ENCODE measurements at regions not wholly inside any gene's neighbourhood (a gene's known extent, or its start where the extent isn't known, plus 50 kb on each side); places are given as distances from the start of the nearest gene placed in this dataset.

- TF ChIP-seq, protein P1, sequence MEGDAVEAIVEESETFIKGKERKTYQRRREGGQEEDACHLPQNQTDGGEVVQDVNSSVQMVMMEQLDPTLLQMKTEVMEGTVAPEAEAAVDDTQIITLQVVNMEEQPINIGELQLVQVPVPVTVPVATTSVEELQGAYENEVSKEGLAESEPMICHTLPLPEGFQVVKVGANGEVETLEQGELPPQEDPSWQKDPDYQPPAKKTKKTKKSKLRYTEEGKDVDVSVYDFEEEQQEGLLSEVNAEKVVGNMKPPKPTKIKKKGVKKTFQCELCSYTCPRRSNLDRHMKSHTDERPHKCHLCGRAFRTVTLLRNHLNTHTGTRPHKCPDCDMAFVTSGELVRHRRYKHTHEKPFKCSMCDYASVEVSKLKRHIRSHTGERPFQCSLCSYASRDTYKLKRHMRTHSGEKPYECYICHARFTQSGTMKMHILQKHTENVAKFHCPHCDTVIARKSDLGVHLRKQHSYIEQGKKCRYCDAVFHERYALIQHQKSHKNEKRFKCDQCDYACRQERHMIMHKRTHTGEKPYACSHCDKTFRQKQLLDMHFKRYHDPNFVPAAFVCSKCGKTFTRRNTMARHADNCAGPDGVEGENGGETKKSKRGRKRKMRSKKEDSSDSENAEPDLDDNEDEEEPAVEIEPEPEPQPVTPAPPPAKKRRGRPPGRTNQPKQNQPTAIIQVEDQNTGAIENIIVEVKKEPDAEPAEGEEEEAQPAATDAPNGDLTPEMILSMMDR (conservative IDR thresholded peaks at IDR 0.05) = no peak
- no peak for TF ChIP-seq EZH2 (IDR thresholded peaks at IDR 0.05; ENCODE audit: low read depth)
These were observed 446.8 kb downstream of the EIPR1 start for GRCh38 chr2:2930841-2931240.

Data from PC-9 (cell line).